ENCODE measurements at regions not wholly inside any gene's neighbourhood (a gene's known extent, or its start where the extent isn't known, plus 50 kb on each side); places are given as distances from the start of the nearest gene placed in this dataset.
A peak's percentile ranks its signal among the peaks of the same experiment; 100 is the strongest.
"Not testable (repeated sequence)": the region's sequence is repeated elsewhere in the genome, so short reads cannot be mapped to it uniquely, and the experiment has no call there.

- not testable (repeated sequence) for H4K8ac ChIP-seq (ENCODE audit: low read depth, low read length); H2BK12ac ChIP-seq (ENCODE audit: low read length); H4K12ac ChIP-seq (ENCODE audit: low read depth, low read length); H3K4me1 ChIP-seq (ENCODE audit: control insufficient read depth in 1 of 2, insufficient read depth in 2 of 2, low read length in 2 of 2); H3K79me2 ChIP-seq (ENCODE audit: control insufficient read depth, insufficient read depth, low read length, poor library complexity); H3K4me3 ChIP-seq (ENCODE audit: low read depth, low read length); H3K79me1 ChIP-seq (ENCODE audit: low read length); H3K9ac ChIP-seq (ENCODE audit: low read length); DNase-seq; H3K23ac ChIP-seq (ENCODE audit: low read length); H3K4me2 ChIP-seq (ENCODE audit: low read length); H3K14ac ChIP-seq (ENCODE audit: low read length); H2BK5ac ChIP-seq (ENCODE audit: low read depth, low read length, poor library complexity); H3K9me3 ChIP-seq (ENCODE audit: insufficient read depth, low read depth, low read length); H2AK5ac ChIP-seq (ENCODE audit: low read length); H4K91ac ChIP-seq (ENCODE audit: low read depth, low read length); H3K4ac ChIP-seq (ENCODE audit: low read depth, low read length); H3K18ac ChIP-seq (ENCODE audit: low read length); H3K36me3 ChIP-seq (ENCODE audit: control insufficient read depth in 1 of 2, insufficient read depth in 2 of 2, low read length in 2 of 2); H3K27me3 ChIP-seq (ENCODE audit: insufficient read depth, low read length); H2AFZ ChIP-seq (ENCODE audit: insufficient read depth, low read length, poor library complexity); H2BK120ac ChIP-seq (ENCODE audit: insufficient read depth, low read length, poor library complexity); H3K27ac ChIP-seq (ENCODE audit: low read depth, low read length)
- WGBS (ENCODE audit: extremely low coverage, insufficient coverage, insufficient read length) = no CpG with 5 or more reads among the region's 8 CpGs
Measured at GRCh38 chrX:124181515-124181914, 150.9 kb upstream of the TEX13D start.

GRCh38 chrX:124190440-124190839 is 142.0 kb upstream of the TEX13D start:
- Histone ChIP-seq H2AFZ (ENCODE audit: insufficient read depth, low read length, poor library complexity) (no peak overlapping the region), H3K23ac (ENCODE audit: low read length) (no peak overlapping the region)

GRCh38 chrX:124194199-124194598 is 138.3 kb upstream of the TEX13D start:
- H3K9me3 ChIP-seq (ENCODE audit: insufficient read depth, low read depth, low read length) = no peaks in the 10 kb centered on the region
- H3K18ac ChIP-seq (ENCODE audit: low read length) = no peak overlapping the region
- H3K79me2 ChIP-seq (ENCODE audit: control insufficient read depth, insufficient read depth, low read length, poor library complexity) = no peaks in the 10 kb centered on the region
- no peak overlapping the region for H4K8ac ChIP-seq (ENCODE audit: low read depth, low read length)
- no peak overlapping the region for H3K9ac ChIP-seq (ENCODE audit: low read length)
- no peak overlapping the region for H2AK5ac ChIP-seq (ENCODE audit: low read length)
- H3K4me3 ChIP-seq (ENCODE audit: low read depth, low read length) = no peak overlapping the region
- no peaks in the 10 kb centered on the region for H3K27me3 ChIP-seq (ENCODE audit: insufficient read depth, low read length)
- no peaks in the 10 kb centered on the region for H3K4me1 ChIP-seq (ENCODE audit: control insufficient read depth in 1 of 2, insufficient read depth in 2 of 2, low read length in 2 of 2)
- no peak overlapping the region for H3K4me2 ChIP-seq (ENCODE audit: low read length)
- H3K14ac ChIP-seq (ENCODE audit: low read length) = no peak overlapping the region
- WGBS (ENCODE audit: extremely low coverage, insufficient coverage, insufficient read length) = no CpG with 5 or more reads among the region's 5 CpGs
- H3K27ac ChIP-seq (ENCODE audit: low read depth, low read length) = no peak overlapping the region
- H2BK5ac ChIP-seq (ENCODE audit: low read depth, low read length, poor library complexity) = no peak overlapping the region
- no peaks in the 10 kb centered on the region for H3K36me3 ChIP-seq (ENCODE audit: control insufficient read depth in 1 of 2, insufficient read depth in 2 of 2, low read length in 2 of 2)
- H3K79me1 ChIP-seq (ENCODE audit: low read length) = no peaks in the 10 kb centered on the region
- H3K23ac ChIP-seq (ENCODE audit: low read length) = no peak overlapping the region
- peak; percentile 5 to 44 for DNase-seq
- H2BK120ac ChIP-seq (ENCODE audit: insufficient read depth, low read length, poor library complexity) = no peak overlapping the region
- no peak overlapping the region for H2AFZ ChIP-seq (ENCODE audit: insufficient read depth, low read length, poor library complexity)
- H2BK12ac ChIP-seq (ENCODE audit: low read length) = no peak overlapping the region
- H4K91ac ChIP-seq (ENCODE audit: low read depth, low read length) = no peak overlapping the region
- no peak overlapping the region for H4K12ac ChIP-seq (ENCODE audit: low read depth, low read length)
- no peak overlapping the region for H3K4ac ChIP-seq (ENCODE audit: low read depth, low read length)

More at GRCh38 chrX:124190440-124190839, 142.0 kb upstream of the TEX13D start:
- no peak overlapping the region for H2BK12ac ChIP-seq (ENCODE audit: low read length)
- no peak overlapping the region for H3K4me2 ChIP-seq (ENCODE audit: low read length)
- no peak overlapping the region for H3K4ac ChIP-seq (ENCODE audit: low read depth, low read length)
- H3K4me3 ChIP-seq (ENCODE audit: low read depth, low read length) = no peak overlapping the region
- no peak overlapping the region for H4K12ac ChIP-seq (ENCODE audit: low read depth, low read length)
- H2BK120ac ChIP-seq (ENCODE audit: insufficient read depth, low read length, poor library complexity) = no peak overlapping the region
- no peak for DNase-seq
- no peaks in the 10 kb centered on the region for H3K79me1 ChIP-seq (ENCODE audit: low read length)
- H3K79me2 ChIP-seq (ENCODE audit: control insufficient read depth, insufficient read depth, low read length, poor library complexity) = no peaks in the 10 kb centered on the region
- H4K8ac ChIP-seq (ENCODE audit: low read depth, low read length) = no peak overlapping the region
- no peaks in the 10 kb centered on the region for H3K36me3 ChIP-seq (ENCODE audit: control insufficient read depth in 1 of 2, insufficient read depth in 2 of 2, low read length in 2 of 2)
- no peak overlapping the region for H2BK5ac ChIP-seq (ENCODE audit: low read depth, low read length, poor library complexity)
- H3K9me3 ChIP-seq (ENCODE audit: insufficient read depth, low read depth, low read length) = no peaks in the 10 kb centered on the region
- no peaks in the 10 kb centered on the region for H3K4me1 ChIP-seq (ENCODE audit: control insufficient read depth in 1 of 2, insufficient read depth in 2 of 2, low read length in 2 of 2)
- H3K27me3 ChIP-seq (ENCODE audit: insufficient read depth, low read length) = no peaks in the 10 kb centered on the region
- no peak overlapping the region for H3K18ac ChIP-seq (ENCODE audit: low read length)
- no peak overlapping the region for H3K9ac ChIP-seq (ENCODE audit: low read length)
- no peak overlapping the region for H4K91ac ChIP-seq (ENCODE audit: low read depth, low read length)
- WGBS (ENCODE audit: extremely low coverage, insufficient coverage, insufficient read length) = no CpG with 5 or more reads among the region's 2 CpGs
- H2AK5ac ChIP-seq (ENCODE audit: low read length) = no peak overlapping the region
- H3K14ac ChIP-seq (ENCODE audit: low read length) = no peak overlapping the region
- no peak overlapping the region for H3K27ac ChIP-seq (ENCODE audit: low read depth, low read length)

GRCh38 chrX:124194901-124195300 is 137.6 kb upstream of the TEX13D start:
- no CpG with 5 or more reads among the region's 8 CpGs for WGBS (ENCODE audit: extremely low coverage, insufficient coverage, insufficient read length)
- no peak overlapping the region for H3K4me2 ChIP-seq (ENCODE audit: low read length)
- H2BK12ac ChIP-seq (ENCODE audit: low read length) = no peak overlapping the region
- H3K23ac ChIP-seq (ENCODE audit: low read length) = no peak overlapping the region
- no peaks in the 10 kb centered on the region for H3K27me3 ChIP-seq (ENCODE audit: insufficient read depth, low read length)
- no peak overlapping the region for H2AFZ ChIP-seq (ENCODE audit: insufficient read depth, low read length, poor library complexity)
- H4K12ac ChIP-seq (ENCODE audit: low read depth, low read length) = no peak overlapping the region
- no peaks in the 10 kb centered on the region for H3K79me1 ChIP-seq (ENCODE audit: low read length)
- no peak overlapping the region for H3K18ac ChIP-seq (ENCODE audit: low read length)
- no peak overlapping the region for H3K4me3 ChIP-seq (ENCODE audit: low read depth, low read length)
- H3K9ac ChIP-seq (ENCODE audit: low read length) = no peak overlapping the region
- H3K36me3 ChIP-seq (ENCODE audit: control insufficient read depth in 1 of 2, insufficient read depth in 2 of 2, low read length in 2 of 2) = no peaks in the 10 kb centered on the region
- H4K8ac ChIP-seq (ENCODE audit: low read depth, low read length) = no peak overlapping the region
- no peaks in the 10 kb centered on the region for H3K79me2 ChIP-seq (ENCODE audit: control insufficient read depth, insufficient read depth, low read length, poor library complexity)
- H2BK5ac ChIP-seq (ENCODE audit: low read depth, low read length, poor library complexity) = no peak overlapping the region
- H2BK120ac ChIP-seq (ENCODE audit: insufficient read depth, low read length, poor library complexity) = no peak overlapping the region
- H4K91ac ChIP-seq (ENCODE audit: low read depth, low read length) = no peak overlapping the region
- no peak overlapping the region for H3K27ac ChIP-seq (ENCODE audit: low read depth, low read length)
- no peaks in the 10 kb centered on the region for H3K9me3 ChIP-seq (ENCODE audit: insufficient read depth, low read depth, low read length)
- H2AK5ac ChIP-seq (ENCODE audit: low read length) = no peak overlapping the region
- H3K14ac ChIP-seq (ENCODE audit: low read length) = no peak overlapping the region
- peak in 1 of 2 donors; percentile 30 for DNase-seq
- no peaks in the 10 kb centered on the region for H3K4me1 ChIP-seq (ENCODE audit: control insufficient read depth in 1 of 2, insufficient read depth in 2 of 2, low read length in 2 of 2)
- no peak overlapping the region for H3K4ac ChIP-seq (ENCODE audit: low read depth, low read length)

All from trophoblast cell (in vitro differentiated cells and primary cell).